HG02588 (cell line): ENCODE measurements at regions not wholly inside any gene's neighbourhood (a gene's known extent, or its start where the extent isn't known, plus 50 kb on each side); places are given as distances from the start of the nearest gene placed in this dataset.

Experiments
- ATAC-seq: cut with Tn5 transposase; IDR thresholded peaks from one replicate; pipeline ENCODE4 v1.9.1; 2021; ENCODE audit warnings: mild to moderate bottlenecking, moderate library complexity; ENCODE audit not compliant: unreplicated experiment

GRCh38 chr6:67300430-67301040 lies 1334.5 kb upstream of the ADGRB3 start:
- no peak for ATAC-seq

GRCh38 chr6:67292169-67292568 lies 1342.9 kb upstream of the ADGRB3 start:
- ATAC-seq, result no peak

GRCh38 chr6:67287566-67287965 lies 1347.5 kb upstream of the ADGRB3 start:
- no peak for ATAC-seq

- no peak for ATAC-seq
Measured at GRCh38 chr6:67285770-67286495, 1349.1 kb upstream of the ADGRB3 start.

GRCh38 chr6:67277312-67277711 lies 1357.8 kb upstream of the ADGRB3 start:
- no peak for ATAC-seq

GRCh38 chr6:67265996-67266921 lies 1368.8 kb upstream of the ADGRB3 start:
- no peak for ATAC-seq

- no peak for ATAC-seq
Measured at GRCh38 chr6:67252663-67253062, 1382.4 kb upstream of the ADGRB3 start.

GRCh38 chr6:67248077-67248476 lies 1387.0 kb upstream of the ADGRB3 start:
- ATAC-seq, result no peak

- no peak for ATAC-seq
Measured at GRCh38 chr6:67244037-67244436, 1391.0 kb upstream of the ADGRB3 start.

GRCh38 chr6:67237277-67237676 lies 1397.8 kb upstream of the ADGRB3 start:
- no peak for ATAC-seq

- no peak for ATAC-seq
Measured at GRCh38 chr6:67231092-67231491, 1404.0 kb upstream of the ADGRB3 start.

GRCh38 chr6:67224989-67225388 lies 1410.1 kb upstream of the ADGRB3 start:
- no peak for ATAC-seq

- ATAC-seq, result no peak
Measured at GRCh38 chr6:67221226-67221625, 1413.9 kb upstream of the ADGRB3 start.

GRCh38 chr6:67219346-67219745 lies 1415.7 kb upstream of the ADGRB3 start:
- ATAC-seq, result no peak

GRCh38 chr6:67212584-67212983 lies 1422.5 kb upstream of the ADGRB3 start:
- no peak for ATAC-seq

GRCh38 chr6:67210450-67210849 lies 1424.6 kb upstream of the ADGRB3 start:
- no peak for ATAC-seq

- ATAC-seq, result no peak
Measured at GRCh38 chr6:67201563-67201962, 1433.5 kb upstream of the ADGRB3 start.

- no peak for ATAC-seq
Measured at GRCh38 chr6:67200626-67201403, 1434.3 kb upstream of the ADGRB3 start.

- no peak for ATAC-seq
Measured at GRCh38 chr6:67199425-67199824, 1435.7 kb upstream of the ADGRB3 start.

GRCh38 chr6:67190733-67191132 lies 1444.3 kb upstream of the ADGRB3 start:
- no peak for ATAC-seq

GRCh38 chr6:67184405-67184804 lies 1450.7 kb upstream of the ADGRB3 start:
- no peak for ATAC-seq
